HepG2 (cell line): ENCODE measurements at regions not wholly inside any gene's neighbourhood (a gene's known extent, or its start where the extent isn't known, plus 50 kb on each side); places are given as distances from the start of the nearest gene placed in this dataset.

Source experiments
- ATAC-seq: fragments of 200-7000 bp; cut with Tn5 transposase; 3 replicates; pipeline ENCODE4 v1.9.1; 2020; ENCODE audit warnings: mild to moderate bottlenecking, moderate library complexity
- BruUV-seq: library from RNA; stranded (reverse); fragments of 400-500 nt; replicated peaks from 2 replicates; lab custom pipeline; 2021; lab: Mats Ljungman, UMichigan
- CTCF ChIA-PET: fragments of 300-600 bp; formaldehyde crosslinking; extraction: SDS; loops from one replicate; lab custom pipeline; 2021; ENCODE audit warnings: low total read pairs, inconsistent platforms, low intra/inter-chr PET ratio; lab: Yijun Ruan, JAX
- POLR2A ChIA-PET: fragments of 350-600 bp; sonication (Branson Sonifier 250); formaldehyde crosslinking; loops from one replicate; lab custom pipeline; 2020; ENCODE audit warnings: antibody characterized with exemption, inconsistent platforms; lab: Yijun Ruan, JAX
- DNase-seq: peaks from one replicate; pipeline ENCODE4 v3.0.0-alpha.2; 2015; ENCODE audit warnings: low spot score
- FAIRE-seq: peaks from 3 replicates; lab custom pipeline; 2011; peaks lifted over from hg19 to GRCh38; lab: Jason Lieb, UNC
- H2AFZ ChIP-seq: one replicate; pipeline ENCODE4 v1.6.1; 2011; ENCODE audit warnings: low read length, inconsistent platforms
- H3K27ac ChIP-seq: fragments of 300-600 bp; 3 replicates; pipeline ENCODE4 v1.8.0; 2011; ENCODE audit warnings: mixed run types, mild to moderate bottlenecking, mixed read lengths, low read length, inconsistent platforms; ENCODE audit not compliant: insufficient read depth; ENCODE audit errors: extremely low read length
- H3K27me3 ChIP-seq, 2 experiments: fragments of 200-600 bp in 1 of 2; 2 replicates in 1 of 2; 3 replicates in 1 of 2; pipeline versions ENCODE4 v1.6.0 to v1.8.0; 2011; ENCODE audit warnings: low read length in 2 of 2, mild to moderate bottlenecking in 2 of 2, moderate library complexity in 2 of 2, inconsistent platforms in 1 of 2; ENCODE audit not compliant: insufficient read depth in 2 of 2, control insufficient read depth in 1 of 2
- H3K36me3 ChIP-seq, 2 experiments: fragments of 200-600 bp in 1 of 2; replicated peaks in 1 of 2; 2 replicates in 1 of 2; 3 replicates in 1 of 2; pipeline versions ENCODE4 v1.5.1 to v1.8.0; 2011; ENCODE audit warnings: low read length in 2 of 2, inconsistent platforms in 1 of 2; ENCODE audit not compliant: insufficient read depth in 2 of 2, control insufficient read depth in 1 of 2
- H3K4me1 ChIP-seq: 2 replicates; pipeline ENCODE4 v1.5.1; 2012; ENCODE audit warnings: low read length, inconsistent platforms; ENCODE audit not compliant: insufficient read depth
- H3K4me2 ChIP-seq: 2 replicates; pipeline ENCODE4 v1.6.0; 2011; ENCODE audit warnings: low read depth, low read length, inconsistent platforms
- H3K4me3 ChIP-seq, 3 experiments: fragments of 200-600 bp in 1 of 3; sonication (generic), shearing (Covaris generic) in 1 of 3; replicated peaks in 1 of 3; 2 replicates each; pipeline ENCODE4 v1.5.1; 2011 to 2016; ENCODE audit warnings: low read length in 3 of 3, inconsistent platforms in 2 of 3, low read depth in 2 of 3, mild to moderate bottlenecking in 2 of 3, control low read depth in 1 of 3, mixed read lengths in 1 of 3; ENCODE audit not compliant: insufficient read depth in 1 of 3
- H3K79me2 ChIP-seq: one replicate; pipeline ENCODE4 v1.6.1; 2011; ENCODE audit warnings: low read length, inconsistent platforms; ENCODE audit not compliant: insufficient read depth
- H3K9ac ChIP-seq: 2 replicates; pipeline ENCODE4 v1.6.0; 2011; ENCODE audit warnings: mild to moderate bottlenecking, low read depth, low read length, inconsistent platforms; ENCODE audit not compliant: insufficient read depth
- H3K9me3 ChIP-seq: 2 replicates; pipeline ENCODE4 v1.5.1; 2012; ENCODE audit warnings: mild to moderate bottlenecking, low read length
- H4K20me1 ChIP-seq: 2 replicates; pipeline ENCODE4 v1.6.0; 2011; ENCODE audit warnings: inconsistent platforms, mild to moderate bottlenecking, low read length, moderate library complexity; ENCODE audit not compliant: insufficient read depth
- NR1H2 ChIP-seq: sonication (generic); formaldehyde crosslinking; IDR thresholded peaks from 2 replicates; pipeline ENCODE4 v1.8.1; 2022; ENCODE audit warnings: low read depth, missing genetic modification reagents, borderline replicate concordance
- SIN3B ChIP-seq: fragments of 150-350 bp; IDR thresholded peaks from 2 replicates; pipeline ENCODE4 v1.6.1; 2014; ENCODE audit warnings: low read length
- TMF1 ChIP-seq: sonication (generic); formaldehyde crosslinking; IDR thresholded peaks from 2 replicates; pipeline ENCODE4 v1.8.1; 2022; ENCODE audit warnings: low read depth, missing genetic modification reagents
- ZNF460 ChIP-seq: sonication (generic); formaldehyde crosslinking; IDR thresholded peaks from 2 replicates; pipeline ENCODE4 v1.5.1; 2020; ENCODE audit warnings: missing genetic modification reagents, mild to moderate bottlenecking, borderline replicate concordance
- WGBS: methylation state at CpG from one replicate; pipeline ENCODE4 v1.1.6; 2017; ENCODE audit warnings: low lambda C conversion rate; 5-methylcytosine and 5-hydroxymethylcytosine counted together
- in situ Hi-C: cut with HindIII; loops from 2 replicates; pipeline ENCODE4 v1.10.0; 2017; ENCODE audit warnings: low pct_unique_long_range_greater_than_20kb; ENCODE audit not compliant: extremely low pct_ligation_motif_present
- intact Hi-C: fragments of 100-400 bp; cut with micrococcal nuclease; formaldehyde crosslinking; loops from one replicate; pipeline ENCODE4 v1.10.0; 2022; ENCODE audit not compliant: unreplicated experiment
- TF ChIP-seq, protein P1 (sequence below): IDR thresholded peaks from 2 replicates; pipeline ENCODE4 v1.6.1; 2016; ENCODE audit warnings: low read depth, missing genetic modification reagents, missing compliant biosample characterization
- TF ChIP-seq, protein P2 (sequence below): sonication (generic); formaldehyde crosslinking; IDR thresholded peaks from 2 replicates; pipeline ENCODE4 v1.4.0; 2020; ENCODE audit warnings: missing genetic modification reagents, borderline replicate concordance

DNA sequence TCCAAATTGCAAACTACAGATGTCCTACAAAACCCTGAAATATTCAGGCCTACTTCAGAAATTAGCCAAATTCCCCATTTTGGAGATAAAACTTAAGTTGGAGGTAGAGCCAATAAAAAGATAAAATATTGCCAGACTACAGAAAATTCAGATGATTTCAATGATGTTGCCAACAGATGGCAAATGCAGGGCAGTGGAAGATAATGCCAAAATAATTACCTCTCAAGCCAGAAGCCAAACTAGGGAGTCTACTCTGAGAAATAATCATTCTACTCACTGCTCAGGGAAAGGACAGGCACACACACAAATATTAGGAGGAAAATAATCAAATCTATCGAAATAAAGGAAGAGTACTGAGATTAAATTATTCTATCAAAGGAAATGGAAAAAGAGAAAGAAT, 347.5 kb upstream of the CCNG1 start:
- intact Hi-C loops: no loop called here
- ATAC-seq (no peak), FAIRE-seq (no peak), DNase-seq (no peak)
- H4K20me1 ChIP-seq: no peaks in the 10 kb centered on the region
- H3K4me1 ChIP-seq: no peaks in the 10 kb centered on the region
- ChIA-PET POLR2A (no interaction called here), CTCF (no interaction called here)
- no peak overlapping the region for H3K27ac ChIP-seq
- BruUV-seq: no TSS peak
- TF ChIP-seq NR1H2 (CRISPR knock-in tag) (no peak), SIN3B (no peak), TMF1 (no peak), ZNF460 (CRISPR knock-in tag) (no peak)
- TF ChIP-seq, protein P1, sequence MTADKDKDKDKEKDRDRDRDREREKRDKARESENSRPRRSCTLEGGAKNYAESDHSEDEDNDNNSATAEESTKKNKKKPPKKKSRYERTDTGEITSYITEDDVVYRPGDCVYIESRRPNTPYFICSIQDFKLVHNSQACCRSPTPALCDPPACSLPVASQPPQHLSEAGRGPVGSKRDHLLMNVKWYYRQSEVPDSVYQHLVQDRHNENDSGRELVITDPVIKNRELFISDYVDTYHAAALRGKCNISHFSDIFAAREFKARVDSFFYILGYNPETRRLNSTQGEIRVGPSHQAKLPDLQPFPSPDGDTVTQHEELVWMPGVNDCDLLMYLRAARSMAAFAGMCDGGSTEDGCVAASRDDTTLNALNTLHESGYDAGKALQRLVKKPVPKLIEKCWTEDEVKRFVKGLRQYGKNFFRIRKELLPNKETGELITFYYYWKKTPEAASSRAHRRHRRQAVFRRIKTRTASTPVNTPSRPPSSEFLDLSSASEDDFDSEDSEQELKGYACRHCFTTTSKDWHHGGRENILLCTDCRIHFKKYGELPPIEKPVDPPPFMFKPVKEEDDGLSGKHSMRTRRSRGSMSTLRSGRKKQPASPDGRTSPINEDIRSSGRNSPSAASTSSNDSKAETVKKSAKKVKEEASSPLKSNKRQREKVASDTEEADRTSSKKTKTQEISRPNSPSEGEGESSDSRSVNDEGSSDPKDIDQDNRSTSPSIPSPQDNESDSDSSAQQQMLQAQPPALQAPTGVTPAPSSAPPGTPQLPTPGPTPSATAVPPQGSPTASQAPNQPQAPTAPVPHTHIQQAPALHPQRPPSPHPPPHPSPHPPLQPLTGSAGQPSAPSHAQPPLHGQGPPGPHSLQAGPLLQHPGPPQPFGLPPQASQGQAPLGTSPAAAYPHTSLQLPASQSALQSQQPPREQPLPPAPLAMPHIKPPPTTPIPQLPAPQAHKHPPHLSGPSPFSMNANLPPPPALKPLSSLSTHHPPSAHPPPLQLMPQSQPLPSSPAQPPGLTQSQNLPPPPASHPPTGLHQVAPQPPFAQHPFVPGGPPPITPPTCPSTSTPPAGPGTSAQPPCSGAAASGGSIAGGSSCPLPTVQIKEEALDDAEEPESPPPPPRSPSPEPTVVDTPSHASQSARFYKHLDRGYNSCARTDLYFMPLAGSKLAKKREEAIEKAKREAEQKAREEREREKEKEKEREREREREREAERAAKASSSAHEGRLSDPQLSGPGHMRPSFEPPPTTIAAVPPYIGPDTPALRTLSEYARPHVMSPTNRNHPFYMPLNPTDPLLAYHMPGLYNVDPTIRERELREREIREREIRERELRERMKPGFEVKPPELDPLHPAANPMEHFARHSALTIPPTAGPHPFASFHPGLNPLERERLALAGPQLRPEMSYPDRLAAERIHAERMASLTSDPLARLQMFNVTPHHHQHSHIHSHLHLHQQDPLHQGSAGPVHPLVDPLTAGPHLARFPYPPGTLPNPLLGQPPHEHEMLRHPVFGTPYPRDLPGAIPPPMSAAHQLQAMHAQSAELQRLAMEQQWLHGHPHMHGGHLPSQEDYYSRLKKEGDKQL (CRISPR knock-in tag): no peak
- TF ChIP-seq, protein P2, sequence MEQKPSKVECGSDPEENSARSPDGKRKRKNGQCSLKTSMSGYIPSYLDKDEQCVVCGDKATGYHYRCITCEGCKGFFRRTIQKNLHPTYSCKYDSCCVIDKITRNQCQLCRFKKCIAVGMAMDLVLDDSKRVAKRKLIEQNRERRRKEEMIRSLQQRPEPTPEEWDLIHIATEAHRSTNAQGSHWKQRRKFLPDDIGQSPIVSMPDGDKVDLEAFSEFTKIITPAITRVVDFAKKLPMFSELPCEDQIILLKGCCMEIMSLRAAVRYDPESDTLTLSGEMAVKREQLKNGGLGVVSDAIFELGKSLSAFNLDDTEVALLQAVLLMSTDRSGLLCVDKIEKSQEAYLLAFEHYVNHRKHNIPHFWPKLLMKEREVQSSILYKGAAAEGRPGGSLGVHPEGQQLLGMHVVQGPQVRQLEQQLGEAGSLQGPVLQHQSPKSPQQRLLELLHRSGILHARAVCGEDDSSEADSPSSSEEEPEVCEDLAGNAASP (CRISPR knock-in tag): no peak
- no peak overlapping the region for H3K4me2 ChIP-seq
- H3K27me3 ChIP-seq: no peaks in the 10 kb centered on the region
- H3K9me3 ChIP-seq: 0 out of 2 replicates have a peak, but pooled peaks cover 5% of the 10 kb centered on the region
- H3K36me3 ChIP-seq: no peaks in the 10 kb centered on the region
- H2AFZ ChIP-seq: no peak overlapping the region
- in situ Hi-C loops: no loop called here
- H3K4me3 ChIP-seq: no peak overlapping the region
- 0% methylated on average over 1 of the region's 1 CpG for WGBS
- H3K79me2 ChIP-seq: no peaks in the 10 kb centered on the region
- no peak overlapping the region for H3K9ac ChIP-seq
